ENCODE measurements at regions not wholly inside any gene's neighbourhood (a gene's known extent, or its start where the extent isn't known, plus 50 kb on each side); places are given as distances from the start of the nearest gene placed in this dataset.

- CTCF ChIA-PET, result interaction anchor here (0.5 to 2.0 kb wide), 5 partner anchors 23 to 726 kb away, joined by 3 to 8 read pairs (median 4); no protein-coding TSS in a partner anchor
- intact Hi-C loops (cut with micrococcal nuclease), result no loop called here
These were observed 68.6 kb upstream of the POU3F1 start for GRCh38 chr1:38115226-38115625.

GRCh38 chr1:38114241-38115026, 67.8 kb upstream of the POU3F1 start:
- TF ChIP-seq CTCF (IDR thresholded peaks at IDR 0.05; ENCODE audit: unreplicated experiment), result no peak
- BruUV-seq (replicated peaks), result no TSS peak
- CTCF ChIA-PET, result interaction anchor here (0.5 to 2.0 kb wide), 10 partner anchors 16 to 726 kb away, joined by 3 to 8 read pairs (median 4); no protein-coding TSS in a partner anchor
- no peaks in the 10 kb centered on the region for H3K9me3 Mint-ChIP-seq (ENCODE audit: unreplicated experiment)
- H3K27ac Mint-ChIP-seq (ENCODE audit: low read depth, unreplicated experiment), result no peak overlapping the region
- no peaks in the 10 kb centered on the region for H3K27me3 Mint-ChIP-seq (ENCODE audit: insufficient read depth, unreplicated experiment)
- DNase-seq (ENCODE audit: unreplicated experiment), result peak; percentile 81
- intact Hi-C loops (cut with micrococcal nuclease), result no loop called here
- no peaks in the 10 kb centered on the region for H3K36me3 Mint-ChIP-seq (ENCODE audit: insufficient read depth, unreplicated experiment)
- peaks cover 33% of the 10 kb centered on the region for H3K4me1 Mint-ChIP-seq (ENCODE audit: insufficient read depth, unreplicated experiment)
- no peak overlapping the region for H3K4me3 Mint-ChIP-seq (ENCODE audit: unreplicated experiment)
- POLR2A ChIA-PET, result no interaction called here

More at GRCh38 chr1:38115226-38115625, 68.6 kb upstream of the POU3F1 start:
- Mint-ChIP-seq H3K4me3 (ENCODE audit: unreplicated experiment) (no peak overlapping the region), H3K9me3 (ENCODE audit: unreplicated experiment) (no peaks in the 10 kb centered on the region), H3K4me1 (ENCODE audit: insufficient read depth, unreplicated experiment) (peaks cover 33% of the 10 kb centered on the region), H3K27me3 (ENCODE audit: insufficient read depth, unreplicated experiment) (no peaks in the 10 kb centered on the region), H3K36me3 (ENCODE audit: insufficient read depth, unreplicated experiment) (no peaks in the 10 kb centered on the region), H3K27ac (ENCODE audit: low read depth, unreplicated experiment) (no peak overlapping the region)
- BruUV-seq (replicated peaks), result no TSS peak
- no peak for TF ChIP-seq CTCF (IDR thresholded peaks at IDR 0.05; ENCODE audit: unreplicated experiment)
- POLR2A ChIA-PET, result no interaction called here
- no peak for DNase-seq (ENCODE audit: unreplicated experiment)

GRCh38 chr1:38113159-38113666, 66.6 kb upstream of the POU3F1 start:
- Mint-ChIP-seq H3K4me3 (ENCODE audit: unreplicated experiment) (no peak overlapping the region), H3K9me3 (ENCODE audit: unreplicated experiment) (no peaks in the 10 kb centered on the region), H3K27ac (ENCODE audit: low read depth, unreplicated experiment) (no peak overlapping the region), H3K4me1 (ENCODE audit: insufficient read depth, unreplicated experiment) (peaks cover 25% of the 10 kb centered on the region), H3K36me3 (ENCODE audit: insufficient read depth, unreplicated experiment) (no peaks in the 10 kb centered on the region), H3K27me3 (ENCODE audit: insufficient read depth, unreplicated experiment) (no peaks in the 10 kb centered on the region)
- no TSS peak for BruUV-seq (replicated peaks)
- ChIA-PET POLR2A (interaction anchor here (0.9 kb wide), 1 partner anchor 26 kb away, joined by 3 read pairs; no protein-coding TSS in a partner anchor), CTCF (interaction anchor here (0.8 to 2.0 kb wide), 3 partner anchors 24 to 86 kb away, joined by 4 to 8 read pairs (median 5); no protein-coding TSS in a partner anchor)
- TF ChIP-seq CTCF (IDR thresholded peaks at IDR 0.05; ENCODE audit: unreplicated experiment), result no peak
- DNase-seq (ENCODE audit: unreplicated experiment), result no peak
- intact Hi-C loops (cut with micrococcal nuclease), result no loop called here

- intact Hi-C loops (cut with micrococcal nuclease), result no loop called here
- no peak for TF ChIP-seq CTCF (IDR thresholded peaks at IDR 0.05; ENCODE audit: unreplicated experiment)
- Mint-ChIP-seq H3K4me3 (ENCODE audit: unreplicated experiment) (no peak overlapping the region), H3K9me3 (ENCODE audit: unreplicated experiment) (no peaks in the 10 kb centered on the region), H3K27me3 (ENCODE audit: insufficient read depth, unreplicated experiment) (no peaks in the 10 kb centered on the region), H3K4me1 (ENCODE audit: insufficient read depth, unreplicated experiment) (peaks cover 10% of the 10 kb centered on the region), H3K27ac (ENCODE audit: low read depth, unreplicated experiment) (no peak overlapping the region), H3K36me3 (ENCODE audit: insufficient read depth, unreplicated experiment) (no peaks in the 10 kb centered on the region)
- no TSS peak for BruUV-seq (replicated peaks)
- DNase-seq (ENCODE audit: unreplicated experiment), result no peak
- ChIA-PET POLR2A (no interaction called here), CTCF (no interaction called here)
These were observed 65.0 kb upstream of the POU3F1 start for GRCh38 chr1:38111589-38111988.
